Neural progenitor cell (in vitro differentiated cells): ENCODE measurements at regions not wholly inside any gene's neighbourhood (a gene's known extent, or its start where the extent isn't known, plus 50 kb on each side); places are given as distances from the start of the nearest gene placed in this dataset.

Source experiments
- CTCF ChIP-seq: fragments of 200-600 bp; sonication (generic); IDR thresholded peaks from 2 replicates; pipeline ENCODE4 v1.5.1; 2017; ENCODE audit warnings: antibody characterized with exemption, mild to moderate bottlenecking
- EZH2 ChIP-seq: fragments of 200-600 bp; sonication (generic); IDR thresholded peaks from 2 replicates; pipeline ENCODE4 v1.6.1; 2017; ENCODE audit warnings: antibody characterized with exemption, mild to moderate bottlenecking, moderate library complexity
- EZH2phosphoT487 ChIP-seq: fragments of 200-600 bp; sonication (generic); IDR thresholded peaks from 2 replicates; pipeline ENCODE4 v1.6.1; 2017; ENCODE audit warnings: antibody characterized with exemption

GRCh38 chr9:88326015-88326414 lies 62.2 kb upstream of the SPIN1 start:
- TF ChIP-seq CTCF (no peak), EZH2 (no peak), EZH2phosphoT487 (no peak)
